MG63 (cell line): ENCODE measurements at regions not wholly inside any gene's neighbourhood (a gene's known extent, or its start where the extent isn't known, plus 50 kb on each side); places are given as distances from the start of the nearest gene placed in this dataset.

Experiments
- DNase-seq: peaks from one replicate; pipeline ENCODE4 v3.0.0-alpha.2; 2020
- H3K27me3 ChIP-seq: fragments of 250-450 bp; sonication (Bioruptor Pico); 2 replicates; pipeline ENCODE4 v1.5.1; 2020; ENCODE audit warnings: mild to moderate bottlenecking, moderate library complexity
- H3K36me3 ChIP-seq: fragments of 250-450 bp; sonication (Bioruptor Pico); 2 replicates; pipeline ENCODE4 v1.5.1; 2020; ENCODE audit warnings: mild to moderate bottlenecking, moderate library complexity
- H3K4me3 ChIP-seq: fragments of 250-450 bp; sonication (Bioruptor Pico); 2 replicates; pipeline ENCODE4 v1.5.1; 2020; ENCODE audit warnings: mild to moderate bottlenecking, moderate library complexity
- H3K9me3 ChIP-seq: fragments of 250-450 bp; sonication (Bioruptor Pico); 2 replicates; pipeline ENCODE4 v1.5.1; 2020; ENCODE audit warnings: mild to moderate bottlenecking, moderate library complexity

- Histone ChIP-seq H3K27me3 (no peaks in the 10 kb centered on the region), H3K9me3 (no peaks in the 10 kb centered on the region), H3K4me3 (no peak overlapping the region), H3K36me3 (no peaks in the 10 kb centered on the region)
- no peak for DNase-seq
Observed at GRCh38 chr7:81040496-81040895, 121.6 kb upstream of the SEMA3C start.

- H3K9me3 ChIP-seq: no peaks in the 10 kb centered on the region
- H3K36me3 ChIP-seq: no peaks in the 10 kb centered on the region
- no peak overlapping the region for H3K4me3 ChIP-seq
- DNase-seq: no peak
- H3K27me3 ChIP-seq: no peaks in the 10 kb centered on the region
Observed at GRCh38 chr7:81036871-81037270, 118.0 kb upstream of the SEMA3C start.

GRCh38 chr7:81036057-81036456, 117.2 kb upstream of the SEMA3C start:
- no peaks in the 10 kb centered on the region for H3K27me3 ChIP-seq
- DNase-seq: no peak
- H3K9me3 ChIP-seq: no peaks in the 10 kb centered on the region
- no peak overlapping the region for H3K4me3 ChIP-seq
- no peaks in the 10 kb centered on the region for H3K36me3 ChIP-seq

GRCh38 chr7:81031996-81032395, 113.1 kb upstream of the SEMA3C start:
- Histone ChIP-seq H3K4me3 (no peak overlapping the region), H3K27me3 (no peaks in the 10 kb centered on the region), H3K9me3 (no peaks in the 10 kb centered on the region), H3K36me3 (no peaks in the 10 kb centered on the region)
- no peak for DNase-seq

GRCh38 chr7:81031243-81031642, 112.4 kb upstream of the SEMA3C start:
- Histone ChIP-seq H3K4me3 (no peak overlapping the region), H3K9me3 (no peaks in the 10 kb centered on the region), H3K27me3 (no peaks in the 10 kb centered on the region), H3K36me3 (no peaks in the 10 kb centered on the region)
- DNase-seq: no peak

GRCh38 chr7:81030472-81030871, 111.6 kb upstream of the SEMA3C start:
- no peaks in the 10 kb centered on the region for H3K9me3 ChIP-seq

GRCh38 chr7:81029511-81029910, 110.7 kb upstream of the SEMA3C start:
- Histone ChIP-seq H3K27me3 (no peaks in the 10 kb centered on the region), H3K36me3 (no peaks in the 10 kb centered on the region), H3K9me3 (no peaks in the 10 kb centered on the region), H3K4me3 (no peak overlapping the region)
- DNase-seq: no peak

More at GRCh38 chr7:81030472-81030871, 111.6 kb upstream of the SEMA3C start:
- Histone ChIP-seq H3K36me3 (no peaks in the 10 kb centered on the region), H3K27me3 (no peaks in the 10 kb centered on the region), H3K4me3 (no peak overlapping the region)
- DNase-seq: no peak

GRCh38 chr7:81025360-81025759, 106.5 kb upstream of the SEMA3C start:
- DNase-seq: no peak
- Histone ChIP-seq H3K4me3 (no peak overlapping the region), H3K27me3 (no peaks in the 10 kb centered on the region), H3K36me3 (no peaks in the 10 kb centered on the region), H3K9me3 (no peaks in the 10 kb centered on the region)

- no peaks in the 10 kb centered on the region for H3K9me3 ChIP-seq
- H3K4me3 ChIP-seq: no peak overlapping the region
- H3K36me3 ChIP-seq: no peaks in the 10 kb centered on the region
- H3K27me3 ChIP-seq: no peaks in the 10 kb centered on the region
- no peak for DNase-seq
Observed at GRCh38 chr7:81014908-81015307, 96.1 kb upstream of the SEMA3C start.

GRCh38 chr7:81014266-81014665, 95.4 kb upstream of the SEMA3C start:
- no peaks in the 10 kb centered on the region for H3K36me3 ChIP-seq
- H3K9me3 ChIP-seq: no peaks in the 10 kb centered on the region
- no peak for DNase-seq
- no peak overlapping the region for H3K4me3 ChIP-seq
- no peaks in the 10 kb centered on the region for H3K27me3 ChIP-seq

GRCh38 chr7:81013083-81013817, 94.4 kb upstream of the SEMA3C start:
- no peaks in the 10 kb centered on the region for H3K9me3 ChIP-seq
- no peaks in the 10 kb centered on the region for H3K27me3 ChIP-seq
- H3K36me3 ChIP-seq: no peaks in the 10 kb centered on the region
- DNase-seq: no peak
- H3K4me3 ChIP-seq: no peak overlapping the region

- Histone ChIP-seq H3K4me3 (no peak overlapping the region), H3K27me3 (no peaks in the 10 kb centered on the region), H3K9me3 (no peaks in the 10 kb centered on the region), H3K36me3 (no peaks in the 10 kb centered on the region)
- no peak for DNase-seq
Observed at GRCh38 chr7:81008901-81009300, 90.0 kb upstream of the SEMA3C start.

- DNase-seq: no peak
Observed at GRCh38 chr7:81007051-81007450, 88.2 kb upstream of the SEMA3C start.

GRCh38 chr7:81005254-81005653, 86.4 kb upstream of the SEMA3C start:
- Histone ChIP-seq H3K9me3 (no peaks in the 10 kb centered on the region), H3K36me3 (no peaks in the 10 kb centered on the region), H3K4me3 (no peak overlapping the region), H3K27me3 (no peaks in the 10 kb centered on the region)
- DNase-seq: no peak

More at GRCh38 chr7:81007051-81007450, 88.2 kb upstream of the SEMA3C start:
- Histone ChIP-seq H3K9me3 (no peaks in the 10 kb centered on the region), H3K36me3 (no peaks in the 10 kb centered on the region), H3K27me3 (no peaks in the 10 kb centered on the region), H3K4me3 (no peak overlapping the region)

GRCh38 chr7:81004098-81004497, 85.2 kb upstream of the SEMA3C start:
- no peaks in the 10 kb centered on the region for H3K27me3 ChIP-seq
- DNase-seq: peak; percentile 75
- no peak overlapping the region for H3K4me3 ChIP-seq
- no peaks in the 10 kb centered on the region for H3K9me3 ChIP-seq
- no peaks in the 10 kb centered on the region for H3K36me3 ChIP-seq

- no peaks in the 10 kb centered on the region for H3K36me3 ChIP-seq
- no peak for DNase-seq
- no peaks in the 10 kb centered on the region for H3K27me3 ChIP-seq
- H3K9me3 ChIP-seq: no peaks in the 10 kb centered on the region
- no peak overlapping the region for H3K4me3 ChIP-seq
Observed at GRCh38 chr7:81003326-81003725, 84.5 kb upstream of the SEMA3C start.

- Histone ChIP-seq H3K4me3 (no peak overlapping the region), H3K27me3 (no peaks in the 10 kb centered on the region), H3K9me3 (no peaks in the 10 kb centered on the region), H3K36me3 (no peaks in the 10 kb centered on the region)
- DNase-seq: peak; percentile 31
Observed at GRCh38 chr7:81002421-81002820, 83.6 kb upstream of the SEMA3C start.

- H3K36me3 ChIP-seq: no peaks in the 10 kb centered on the region
- H3K27me3 ChIP-seq: no peaks in the 10 kb centered on the region
- H3K4me3 ChIP-seq: no peak overlapping the region
- H3K9me3 ChIP-seq: no peaks in the 10 kb centered on the region
- no peak for DNase-seq
Observed at GRCh38 chr7:80999771-81000170, 80.9 kb upstream of the SEMA3C start.
